ENCODE measurements at regions not wholly inside any gene's neighbourhood (a gene's known extent, or its start where the extent isn't known, plus 50 kb on each side); places are given as distances from the start of the nearest gene placed in this dataset.
A peak's percentile ranks its signal among the peaks of the same experiment; 100 is the strongest.
"Not testable (repeated sequence)": the region's sequence is repeated elsewhere in the genome, so short reads cannot be mapped to it uniquely, and the experiment has no call there.

GRCh38 chr1:182331387-182331786, 60.2 kb downstream of the GLUL start:
- DNase-seq: no peak

GRCh38 chr1:182330303-182330702, 61.3 kb downstream of the GLUL start:
- DNase-seq: no peak

GRCh38 chr1:182329471-182329870, 62.1 kb downstream of the GLUL start:
- no peak for DNase-seq

GRCh38 chr1:182328591-182328990, 63.0 kb downstream of the GLUL start:
- DNase-seq: no peak

- no peak for DNase-seq
Observed at GRCh38 chr1:182325339-182325738, 66.3 kb downstream of the GLUL start.

GRCh38 chr1:182321532-182321931, 70.1 kb downstream of the GLUL start:
- not testable (repeated sequence) for DNase-seq

GRCh38 chr1:182317611-182318161, 73.9 kb downstream of the GLUL start:
- peak; percentile 86 for DNase-seq

GRCh38 chr1:182316454-182316853, 75.1 kb downstream of the GLUL start:
- not testable (repeated sequence) for DNase-seq

GRCh38 chr1:182315167-182315556, 76.4 kb downstream of the GLUL start:
- DNase-seq: no peak

GRCh38 chr1:182309631-182310351, 81.8 kb downstream of the GLUL start:
- DNase-seq: no peak

- DNase-seq: no peak
Observed at GRCh38 chr1:182308826-182309225, 82.8 kb downstream of the GLUL start.

- DNase-seq: not testable (repeated sequence)
Observed at GRCh38 chr1:182307486-182307885, 84.1 kb downstream of the GLUL start.

- no peak for DNase-seq
Observed at GRCh38 chr1:182305861-182306260, 85.7 kb downstream of the GLUL start.

- DNase-seq: peak; percentile 38
Observed at GRCh38 chr1:182304627-182305026, 87.0 kb downstream of the GLUL start.

GRCh38 chr1:182304218-182304617, 87.4 kb downstream of the GLUL start:
- no peak for DNase-seq

- DNase-seq: no peak
Observed at GRCh38 chr1:182303778-182304177, 87.8 kb downstream of the GLUL start.

- DNase-seq: peak; percentile 56
Observed at GRCh38 chr1:182301467-182302198, 90.0 kb downstream of the GLUL start.

- DNase-seq: no peak
Observed at GRCh38 chr1:182301026-182301436, 90.6 kb downstream of the GLUL start.

GRCh38 chr1:182299728-182300616, 91.6 kb downstream of the GLUL start:
- no peak for DNase-seq

- not testable (repeated sequence) for DNase-seq
Observed at GRCh38 chr1:182299054-182299727, 92.4 kb downstream of the GLUL start.

- no peak for DNase-seq
Observed at GRCh38 chr1:182297335-182297734, 94.3 kb downstream of the GLUL start.

- DNase-seq: no peak
Observed at GRCh38 chr1:182295697-182296096, 95.9 kb downstream of the GLUL start.
